ENCODE measurements at regions not wholly inside any gene's neighbourhood (a gene's known extent, or its start where the extent isn't known, plus 50 kb on each side); places are given as distances from the start of the nearest gene placed in this dataset.

GRCh38 chr9:110105107-110105506, 102.9 kb downstream of the C9orf152 start:
- TF ChIP-seq CTCF (IDR thresholded peaks at IDR 0.05; ENCODE audit: extremely low read depth, low read depth, low read length): no peak

GRCh38 chr9:110106661-110107060, 101.3 kb downstream of the C9orf152 start:
- Histone ChIP-seq H3K36me3 (ENCODE audit: insufficient read depth, low read length) (peaks cover 11% of the 10 kb centered on the region), H3K79me2 (ENCODE audit: insufficient read depth, low read length) (peaks cover 100% of the 10 kb centered on the region), H4K20me1 (ENCODE audit: insufficient read depth, low read length) (peaks cover 41% of the 10 kb centered on the region), H2AFZ (ENCODE audit: low read length) (no peak overlapping the region), H3K9me3 (ENCODE audit: low read depth, low read length) (no peaks in the 10 kb centered on the region), H3K4me1 (ENCODE audit: insufficient read depth, low read length) (peaks cover 39% of the 10 kb centered on the region), H3K27me3 (ENCODE audit: insufficient read depth, low read length) (no peaks in the 10 kb centered on the region), H3K27ac (ENCODE audit: low read depth, low read length) (peak overlapping the region; percentile 88), H3K4me2 (ENCODE audit: insufficient read depth, low read length) (no peak overlapping the region), H3K4me3 (ENCODE audit: insufficient read depth, low read length) (no peak overlapping the region)
- DNase-seq (ENCODE audit: insufficient read length, low spot score, missing footprints): no peak
- no peak for TF ChIP-seq CTCF (IDR thresholded peaks at IDR 0.05; ENCODE audit: extremely low read depth, low read depth, low read length)

More at GRCh38 chr9:110105107-110105506, 102.9 kb downstream of the C9orf152 start:
- Histone ChIP-seq H3K27ac (ENCODE audit: low read depth, low read length) (peak overlapping the region; percentile 88), H2AFZ (ENCODE audit: low read length) (no peak overlapping the region), H3K4me3 (ENCODE audit: insufficient read depth, low read length) (no peak overlapping the region), H4K20me1 (ENCODE audit: insufficient read depth, low read length) (peaks cover 52% of the 10 kb centered on the region), H3K9me3 (ENCODE audit: low read depth, low read length) (no peaks in the 10 kb centered on the region), H3K4me1 (ENCODE audit: insufficient read depth, low read length) (peaks cover 46% of the 10 kb centered on the region), H3K27me3 (ENCODE audit: insufficient read depth, low read length) (no peaks in the 10 kb centered on the region), H3K36me3 (ENCODE audit: insufficient read depth, low read length) (peaks cover 17% of the 10 kb centered on the region), H3K79me2 (ENCODE audit: insufficient read depth, low read length) (peaks cover 100% of the 10 kb centered on the region), H3K4me2 (ENCODE audit: insufficient read depth, low read length) (peak overlapping the region; percentile 29)
- DNase-seq (ENCODE audit: insufficient read length, low spot score, missing footprints): peak; percentile 38

GRCh38 chr9:110109333-110110092, 98.4 kb downstream of the C9orf152 start:
- DNase-seq (ENCODE audit: insufficient read length, low spot score, missing footprints): no peak

More at GRCh38 chr9:110109333-110110092, 98.4 kb downstream of the C9orf152 start:
- peak overlapping the region; percentile 65 for H3K27ac ChIP-seq (ENCODE audit: low read depth, low read length)
- peaks cover 23% of the 10 kb centered on the region for H3K36me3 ChIP-seq (ENCODE audit: insufficient read depth, low read length)
- no peak for TF ChIP-seq CTCF (IDR thresholded peaks at IDR 0.05; ENCODE audit: extremely low read depth, low read depth, low read length)
- H4K20me1 ChIP-seq (ENCODE audit: insufficient read depth, low read length): peaks cover 47% of the 10 kb centered on the region
- H3K27me3 ChIP-seq (ENCODE audit: insufficient read depth, low read length): no peaks in the 10 kb centered on the region
- H3K79me2 ChIP-seq (ENCODE audit: insufficient read depth, low read length): peaks cover 100% of the 10 kb centered on the region
- H3K4me2 ChIP-seq (ENCODE audit: insufficient read depth, low read length): no peak overlapping the region
- H2AFZ ChIP-seq (ENCODE audit: low read length): no peak overlapping the region
- H3K9me3 ChIP-seq (ENCODE audit: low read depth, low read length): no peaks in the 10 kb centered on the region
- peaks cover 32% of the 10 kb centered on the region for H3K4me1 ChIP-seq (ENCODE audit: insufficient read depth, low read length)
- H3K4me3 ChIP-seq (ENCODE audit: insufficient read depth, low read length): no peak overlapping the region
